Heart left ventricle (tissue), 16 donors: ENCODE measurements at regions not wholly inside any gene's neighbourhood (a gene's known extent, or its start where the extent isn't known, plus 50 kb on each side); places are given as distances from the start of the nearest gene placed in this dataset.

Experiments
- ATAC-seq, 4 donors: fragments of 200-7000 bp; cut with Tn5 transposase; one replicate each; pipeline ENCODE4 v1.9.1; 2020 to 2022; ENCODE audit warnings: moderate library complexity in 4 of 4, mild to moderate bottlenecking in 3 of 4, moderate number of reproducible peaks in 1 of 4
- DNase-seq, 5 donors: peaks; one replicate each; pipeline ENCODE4 v3.0.0-alpha.2; 2020
- H3K27ac ChIP-seq, 12 donors: fragments of 200-600 bp; sonication (generic) in 4 of 12; one replicate each; pipeline versions ENCODE4 v1.5.0 to v1.8.0; 2016 to 2022; ENCODE audit warnings: mild to moderate bottlenecking in 2 of 12
- H3K27me3 ChIP-seq, 9 donors: fragments of 200-600 bp; sonication (generic) in 2 of 9; one replicate each; pipeline versions ENCODE4 v1.5.1 to v1.8.0; 2016 to 2022; ENCODE audit warnings: mild to moderate bottlenecking in 3 of 9
- H3K36me3 ChIP-seq, 9 donors: fragments of 200-600 bp; sonication (generic) in 2 of 9; one replicate each; pipeline versions ENCODE4 v1.5.0 to v1.8.0; 2018 to 2022; ENCODE audit warnings: mild to moderate bottlenecking in 2 of 9
- H3K4me1 ChIP-seq, 12 donors: fragments of 200-600 bp; sonication (generic) in 4 of 12; one replicate each; pipeline versions ENCODE4 v1.5.0 to v1.8.0; 2016 to 2022; ENCODE audit warnings: mild to moderate bottlenecking in 3 of 12
- H3K4me3 ChIP-seq, 12 donors: fragments of 200-600 bp; sonication (generic) in 4 of 12; one replicate each; pipeline versions ENCODE4 v1.5.0 to v1.8.0; 2017 to 2022; ENCODE audit warnings: mild to moderate bottlenecking in 9 of 12, moderate library complexity in 4 of 12
- H3K9me3 ChIP-seq, 12 donors: fragments of 200-600 bp; sonication (generic) in 4 of 12; one replicate each; pipeline versions ENCODE4 v1.5.0 to v1.8.0; 2016 to 2022; ENCODE audit warnings: mild to moderate bottlenecking in 1 of 12
- POLR2A ChIP-seq, 2 donors: fragments of 450-650 bp; IDR thresholded peaks; one replicate each; pipeline ENCODE4 v1.6.1; 2017; ENCODE audit warnings: antibody characterized with exemption in 2 of 2, mild to moderate bottlenecking in 2 of 2, moderate library complexity in 2 of 2
- WGBS, 4 donors: extraction: QIAGEN DNeasy Blood & Tissue Kit in 2 of 4; methylation state at CpG; one replicate each; pipeline versions ENCODE4 v1.1.5 to v1.1.7; 2013 to 2018; 5-methylcytosine and 5-hydroxymethylcytosine counted together
- intact Hi-C, 10 donors: fragments of 100-400 bp; cut with DNase I; formaldehyde crosslinking; loops; one replicate each; pipeline versions ENCODE4 v1.11.1 to v1.14.2; 2022
- TF ChIP-seq, protein P1 (sequence below), 12 donors: fragments of 200-600 bp; sonication (generic) in 4 of 12; IDR thresholded peaks; one replicate each; pipeline versions ENCODE4 v1.5.0 to v1.8.0; 2018 to 2022; ENCODE audit warnings: antibody characterized with exemption in 12 of 12, mild to moderate bottlenecking in 5 of 12
- donor health status: ischemic (EF 13 %, LVEDD 7.1; RV severe dilation, severe dysfunction).
- donor health status: healthy with polysubstance abuse.
- donor health status: DM: no; HTN: yes; CAD: no.
- donor health status: DM: no; HTN: no; CAD: no.
- donor health status: ischemic (EF 25% LVEDD 6.9; RV normal size, moderate dysfunction).
- donor health status: ischemic (EF 25% LVEDD 5.7; RV mildly dilated, moderate dysfunction).
- donor health status: healthy.
- donor health status: DM: yes; HTN: yes; CAD: no.
- donor health status: ischemic (EF 35%, LVEDD 5.7; RV mildly dilated, moderate dysfunction).
- donor health status: nonischemic (EF 11% LVEDD 7.7; RV severe dilation, severe dysfunction).
- donor health status: DM: yes; HTN: yes; CAD: no.
- donor health status: PGD.
- donor health status: ischemic (EF 29% LVEDD 5.4; RV normal size, mild dysfunction).
- donor health status: nonischemic (EF 23%, LVEDD 6.1; RV moderate dilation, normal function).

GRCh38 chr11:38543311-38543710, 1945.3 kb upstream of the RAG2 start:
- H3K27ac ChIP-seq, result no peak overlapping the region
- H3K9me3 ChIP-seq, result no peaks in the 10 kb centered on the region
- no peaks in the 10 kb centered on the region for H3K36me3 ChIP-seq
- H3K4me1 ChIP-seq, result no peaks in the 10 kb centered on the region
- intact Hi-C loops, result no loop called here
- no peak overlapping the region for H3K4me3 ChIP-seq
- ATAC-seq (no peak), DNase-seq (no peak)
- no peak for TF ChIP-seq POLR2A (IDR thresholded peaks at IDR 0.05)
- TF ChIP-seq, protein P1, sequence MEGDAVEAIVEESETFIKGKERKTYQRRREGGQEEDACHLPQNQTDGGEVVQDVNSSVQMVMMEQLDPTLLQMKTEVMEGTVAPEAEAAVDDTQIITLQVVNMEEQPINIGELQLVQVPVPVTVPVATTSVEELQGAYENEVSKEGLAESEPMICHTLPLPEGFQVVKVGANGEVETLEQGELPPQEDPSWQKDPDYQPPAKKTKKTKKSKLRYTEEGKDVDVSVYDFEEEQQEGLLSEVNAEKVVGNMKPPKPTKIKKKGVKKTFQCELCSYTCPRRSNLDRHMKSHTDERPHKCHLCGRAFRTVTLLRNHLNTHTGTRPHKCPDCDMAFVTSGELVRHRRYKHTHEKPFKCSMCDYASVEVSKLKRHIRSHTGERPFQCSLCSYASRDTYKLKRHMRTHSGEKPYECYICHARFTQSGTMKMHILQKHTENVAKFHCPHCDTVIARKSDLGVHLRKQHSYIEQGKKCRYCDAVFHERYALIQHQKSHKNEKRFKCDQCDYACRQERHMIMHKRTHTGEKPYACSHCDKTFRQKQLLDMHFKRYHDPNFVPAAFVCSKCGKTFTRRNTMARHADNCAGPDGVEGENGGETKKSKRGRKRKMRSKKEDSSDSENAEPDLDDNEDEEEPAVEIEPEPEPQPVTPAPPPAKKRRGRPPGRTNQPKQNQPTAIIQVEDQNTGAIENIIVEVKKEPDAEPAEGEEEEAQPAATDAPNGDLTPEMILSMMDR (IDR thresholded peaks at IDR 0.05), result no peak
- H3K27me3 ChIP-seq, result no peaks in the 10 kb centered on the region
- WGBS, 4 donors, result 74 to 86% (median 79%) methylated on average over 1 of the region's 1 CpG

DNA sequence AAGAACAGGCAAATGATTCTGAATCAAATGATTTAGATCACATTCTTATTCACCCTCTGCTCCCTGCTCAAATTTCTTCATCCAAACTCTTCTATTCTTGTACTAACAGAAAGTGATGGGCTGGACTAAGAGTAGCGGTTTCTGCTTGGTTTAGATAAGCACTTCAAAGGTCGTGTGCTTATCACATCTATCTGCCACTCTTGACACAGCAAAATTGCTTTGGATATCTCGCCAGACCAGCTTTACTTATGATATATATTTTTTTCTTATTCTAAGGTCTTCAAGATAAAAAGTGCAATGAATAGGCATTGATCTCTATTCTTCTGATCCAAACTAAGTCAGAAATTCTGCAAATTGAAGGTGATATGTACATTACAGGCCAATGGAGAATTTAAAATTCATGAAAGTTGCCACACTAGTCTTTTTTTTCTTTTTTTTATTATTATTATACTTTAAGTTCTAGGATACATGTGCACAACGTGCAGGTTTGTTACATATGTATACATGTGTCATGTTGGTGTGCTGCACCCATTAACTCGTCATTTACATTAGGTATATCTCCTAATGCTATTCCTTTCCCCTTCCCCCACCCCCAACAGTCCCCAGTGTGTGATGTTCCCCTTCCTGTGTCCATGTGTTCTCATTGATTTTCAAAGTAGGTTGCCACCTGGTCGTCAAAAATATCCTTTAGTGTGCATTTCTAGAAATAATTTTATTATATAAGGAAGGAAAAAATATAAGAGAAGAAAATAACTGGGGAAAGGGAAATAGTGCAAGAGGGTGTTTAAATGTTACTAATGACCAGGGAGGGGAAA, 1941.0 kb upstream of the RAG2 start:
- Histone ChIP-seq H3K4me3 (no peak overlapping the region), H3K27me3 (no peaks in the 10 kb centered on the region), H3K36me3 (no peaks in the 10 kb centered on the region), H3K4me1 (no peaks in the 10 kb centered on the region), H3K27ac (no peak overlapping the region), H3K9me3 (peaks cover 0 to 9% (median 0%) of the 10 kb centered on the region in 12 donors)
- TF ChIP-seq, protein P1 (IDR thresholded peaks at IDR 0.05), result no peak
- TF ChIP-seq POLR2A (IDR thresholded peaks at IDR 0.05), result no peak
- intact Hi-C loops, result no loop called here
- DNase-seq (no peak), ATAC-seq (no peak)
- WGBS, 4 donors, result 41 to 51% (median 44%) methylated on average over 6 of the region's 6 CpGs

- intact Hi-C loops, result no loop called here
- ATAC-seq (no peak), DNase-seq (no peak)
- H3K27me3 ChIP-seq, result no peaks in the 10 kb centered on the region
- TF ChIP-seq, protein P1 (IDR thresholded peaks at IDR 0.05), result no peak
- TF ChIP-seq POLR2A (IDR thresholded peaks at IDR 0.05), result no peak
- 72 to 78% (median 77%) methylated on average over 2 of the region's 2 CpGs for WGBS, 4 donors
- H3K36me3 ChIP-seq, result no peaks in the 10 kb centered on the region
- H3K27ac ChIP-seq, result no peak overlapping the region
- H3K4me3 ChIP-seq, result no peak overlapping the region
- peaks cover 0 to 27% (median 9%) of the 10 kb centered on the region in 12 donors for H3K9me3 ChIP-seq
- H3K4me1 ChIP-seq, result no peaks in the 10 kb centered on the region
Observed at GRCh38 chr11:38530226-38530625, 1932.2 kb upstream of the RAG2 start.

DNA sequence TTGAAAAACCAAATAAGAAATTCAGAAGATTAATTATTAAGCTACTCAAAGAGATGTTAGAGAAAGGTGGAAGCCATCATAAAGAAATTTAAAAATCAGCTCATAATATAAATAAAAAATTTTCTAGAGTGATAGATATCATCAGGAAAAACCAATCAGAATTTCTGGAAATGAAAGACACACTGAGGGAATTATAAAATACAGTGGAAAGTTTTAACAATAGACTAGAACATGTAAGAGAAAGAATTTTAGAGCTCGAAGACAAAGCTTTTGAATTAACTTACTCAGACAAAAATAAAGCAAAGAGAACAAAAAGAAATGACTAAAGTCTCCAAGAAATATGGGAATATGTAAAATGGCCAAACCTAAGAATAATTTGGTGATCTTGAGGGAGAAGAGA, 1926.9 kb upstream of the RAG2 start:
- TF ChIP-seq POLR2A (IDR thresholded peaks at IDR 0.05), result no peak
- TF ChIP-seq, protein P1 (IDR thresholded peaks at IDR 0.05), result no peak
- H3K4me3 ChIP-seq, result no peak overlapping the region
- DNase-seq (no peak), ATAC-seq (no peak)
- H3K27ac ChIP-seq, result no peak overlapping the region
- WGBS, 4 donors, result 59 to 76% (median 66%) methylated on average over 1 of the region's 1 CpG
- no peaks in the 10 kb centered on the region for H3K36me3 ChIP-seq
- intact Hi-C loops, result no loop called here
- peaks cover 0 to 43% (median 18%) of the 10 kb centered on the region in 12 donors for H3K9me3 ChIP-seq
- H3K4me1 ChIP-seq, result no peaks in the 10 kb centered on the region
- H3K27me3 ChIP-seq, result no peaks in the 10 kb centered on the region
